T-cell (primary cell): ENCODE measurements at regions not wholly inside any gene's neighbourhood (a gene's known extent, or its start where the extent isn't known, plus 50 kb on each side); places are given as distances from the start of the nearest gene placed in this dataset.

Source experiments
- ATAC-seq, 4 experiments: fragments of 200-7000 bp in 3 of 4; fragments of 150-1000 bp in 1 of 4; cut with Tn5 transposase; replicated peaks in 1 of 4; 1 replicate in 3 of 4; 2 replicates in 1 of 4; pipeline ENCODE4 v1.10.0; 2021; ENCODE audit warnings: moderate library complexity in 3 of 4, mild to moderate bottlenecking in 2 of 4, moderate number of reproducible peaks in 1 of 4
- CTCF ChIA-PET, 2 donors: fragments of 300-600 bp; sonication (Branson Sonifier 250); formaldehyde crosslinking; loops; one replicate each; lab custom pipeline; 2022; ENCODE audit warnings: antibody characterized with exemption in 2 of 2; lab: Charles Lee
- POLR2A ChIA-PET, 2 donors: fragments of 300-600 bp; sonication (Branson Sonifier 250); formaldehyde crosslinking; loops; one replicate each; lab custom pipeline; 2022; ENCODE audit warnings: antibody characterized with exemption in 2 of 2; lab: Charles Lee
- DNase-seq, 35 experiments: peaks; one replicate each; pipeline versions ENCODE4 v3.0.0 to v3.0.0-alpha.2; 2013 to 2023
- H3K27ac ChIP-seq: one replicate; pipeline ENCODE4 v1.5.1; 2013; ENCODE audit warnings: low read length
- H3K27me3 ChIP-seq, 2 experiments: replicated peaks in 1 of 2; 1 replicate in 1 of 2; 2 replicates in 1 of 2; pipeline versions ENCODE4 v1.6.1 to v1.7.0; 2013; ENCODE audit warnings: low read length in 1 of 2, mixed read lengths in 1 of 2; ENCODE audit not compliant: control insufficient read depth in 2 of 2, insufficient read depth in 2 of 2; ENCODE audit errors: extremely low read depth in 1 of 2
- H3K36me3 ChIP-seq, 2 donors: 1 replicate in 1 of 2; 2 replicates in 1 of 2; pipeline versions ENCODE4 v1.6.1 to v1.7.0; 2013; ENCODE audit warnings: low read length in 1 of 2; ENCODE audit not compliant: control insufficient read depth in 2 of 2, insufficient read depth in 1 of 2; ENCODE audit errors: extremely low read depth in 1 of 2
- H3K4me1 ChIP-seq, 2 experiments: 1 replicate in 1 of 2; 2 replicates in 1 of 2; pipeline versions ENCODE4 v1.6.1 to v1.7.0; 2013; ENCODE audit warnings: low read length in 2 of 2, mixed read lengths in 1 of 2; ENCODE audit not compliant: insufficient read depth in 2 of 2, control insufficient read depth in 1 of 2; ENCODE audit errors: extremely low read depth in 1 of 2
- H3K4me3 ChIP-seq, 2 donors: 1 replicate in 1 of 2; 2 replicates in 1 of 2; pipeline versions ENCODE4 v1.5.1 to v1.7.0; 2013; ENCODE audit warnings: mild to moderate bottlenecking in 2 of 2, low read length in 1 of 2, moderate library complexity in 1 of 2; ENCODE audit not compliant: control insufficient read depth in 1 of 2; ENCODE audit errors: extremely low read depth in 1 of 2
- H3K9me3 ChIP-seq: 2 replicates; pipeline ENCODE4 v1.7.0; 2013
- H3K27ac Mint-ChIP-seq, 2 donors: one replicate each; pipeline ENCODE4 v1.8.0; 2020 to 2021; ENCODE audit warnings: mild to moderate bottlenecking in 2 of 2, mixed read lengths in 2 of 2
- H3K27me3 Mint-ChIP-seq, 2 donors: one replicate each; pipeline ENCODE4 v1.8.0; 2021 to 2022; ENCODE audit warnings: mixed read lengths in 2 of 2
- H3K36me3 Mint-ChIP-seq: one replicate; pipeline ENCODE4 v1.8.0; 2021; ENCODE audit warnings: mixed read lengths
- H3K4me1 Mint-ChIP-seq, 3 donors: one replicate each; pipeline ENCODE4 v1.8.0; 2020 to 2022; ENCODE audit warnings: mixed read lengths in 3 of 3, mild to moderate bottlenecking in 1 of 3
- H3K4me3 Mint-ChIP-seq, 3 donors: one replicate each; pipeline ENCODE4 v1.8.0; 2020 to 2022; ENCODE audit warnings: mild to moderate bottlenecking in 3 of 3, mixed read lengths in 3 of 3, moderate library complexity in 3 of 3
- H3K9me3 Mint-ChIP-seq, 3 donors: one replicate each; pipeline ENCODE4 v1.8.0; 2020 to 2022; ENCODE audit warnings: mixed read lengths in 3 of 3
- WGBS: methylation state at CpG from one replicate; pipeline ENCODE4 v1.1.5; 2013; ENCODE audit warnings: missing lambda C conversion rate; ENCODE audit not compliant: insufficient coverage; 5-methylcytosine and 5-hydroxymethylcytosine counted together

DNA sequence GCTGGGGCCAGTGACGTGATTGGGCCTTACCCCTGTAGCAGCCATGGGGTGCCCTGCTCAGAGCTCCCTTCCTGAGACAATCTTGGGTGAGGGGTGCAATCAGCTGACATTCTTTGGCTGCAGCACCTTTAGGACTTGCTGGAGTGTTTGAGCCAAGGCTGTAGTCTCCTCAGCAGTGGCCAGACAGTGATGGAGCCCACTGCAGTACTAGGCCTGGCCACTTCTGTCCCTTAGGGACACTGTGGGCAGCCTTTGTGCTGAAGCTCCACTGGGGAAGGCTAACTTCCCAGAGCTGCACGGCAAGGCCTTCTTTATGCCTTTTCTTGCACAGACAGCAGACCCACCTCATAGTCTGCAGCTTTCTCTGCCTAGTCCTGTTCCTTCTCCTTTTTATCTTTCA, 284.9 kb upstream of the IGF1R start:
- no peak for DNase-seq
- POLR2A ChIA-PET: no interaction called here
- ATAC-seq: no peak
- CTCF ChIA-PET: no interaction called here
- H3K27ac ChIP-seq: no peak overlapping the region
- no peak overlapping the region for H3K4me3 ChIP-seq
- 75% methylated on average over 2 of the region's 2 CpGs for WGBS
- peaks cover 0 to 6% of the 10 kb centered on the region in 2 experiments for H3K27me3 ChIP-seq
- H3K36me3 ChIP-seq: no peaks in the 10 kb centered on the region
- H3K9me3 Mint-ChIP-seq: no peaks in the 10 kb centered on the region
- no peak overlapping the region for H3K27ac Mint-ChIP-seq
- no peaks in the 10 kb centered on the region for H3K4me1 ChIP-seq
- H3K27me3 Mint-ChIP-seq: peaks cover 0 to 8% of the 10 kb centered on the region in 2 donors
- H3K36me3 Mint-ChIP-seq: no peaks in the 10 kb centered on the region
- no peaks in the 10 kb centered on the region for H3K9me3 ChIP-seq
- no peaks in the 10 kb centered on the region for H3K4me1 Mint-ChIP-seq
- H3K4me3 Mint-ChIP-seq: no peak overlapping the region

DNA sequence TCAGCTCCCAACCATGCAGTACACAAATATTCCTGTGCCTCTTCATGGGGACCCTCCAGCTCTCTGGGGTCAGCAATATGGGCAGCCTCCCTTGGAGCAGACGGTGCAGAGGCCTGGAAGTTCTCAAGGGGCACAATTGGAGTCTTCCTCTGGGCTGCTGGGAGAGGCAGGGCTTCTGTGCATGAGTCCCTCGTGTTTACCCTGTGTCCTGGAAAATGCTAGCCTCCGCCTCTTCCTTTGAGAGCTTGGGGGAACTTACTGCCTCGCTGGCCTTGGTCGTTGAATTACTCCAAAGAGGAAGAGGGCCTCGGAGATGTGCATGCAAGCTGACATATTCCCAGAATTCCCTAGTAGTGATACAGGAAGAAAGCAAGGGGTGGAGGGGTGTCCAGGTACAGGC, 284.4 kb upstream of the IGF1R start:
- ChIA-PET POLR2A (no interaction called here), CTCF (no interaction called here)
- WGBS: 37% methylated on average over 4 of the region's 6 CpGs

DNA sequence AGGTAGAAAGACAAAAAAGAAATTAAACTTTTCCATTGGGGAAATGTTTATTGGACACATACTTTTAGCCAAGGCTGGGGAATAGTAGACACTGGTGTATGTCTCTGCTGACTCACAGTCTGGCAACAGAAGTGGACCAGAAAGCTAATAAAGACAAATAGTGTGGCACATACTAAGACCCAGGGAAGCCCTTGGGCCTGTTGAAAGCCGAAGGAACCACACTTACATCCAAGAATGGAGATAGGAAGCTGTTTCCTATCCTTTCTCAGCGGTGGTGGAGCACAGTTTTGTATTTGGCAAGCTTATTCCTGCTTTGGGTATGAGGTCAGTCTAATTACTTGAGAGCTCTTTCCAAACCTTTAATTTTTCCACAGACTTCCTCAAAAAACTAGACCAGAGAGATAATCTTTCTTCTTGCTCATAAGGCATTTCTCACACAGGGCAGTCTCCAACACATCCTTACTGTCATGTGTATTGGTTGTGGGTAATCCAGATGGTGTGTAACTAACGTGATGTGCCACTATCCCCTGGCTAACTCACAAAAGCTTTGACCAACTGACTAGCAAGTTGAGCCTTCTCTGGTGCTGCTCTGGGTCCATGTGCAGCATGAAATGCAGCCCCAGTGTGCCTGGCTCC, 279.1 kb upstream of the IGF1R start:
- Histone ChIP-seq H3K36me3 (no peaks in the 10 kb centered on the region), H3K4me1 (no peaks in the 10 kb centered on the region), H3K27me3 (peaks cover 0 to 5% of the 10 kb centered on the region in 2 experiments), H3K9me3 (no peaks in the 10 kb centered on the region), H3K4me3 (no peak overlapping the region), H3K27ac (no peak overlapping the region)
- H3K36me3 Mint-ChIP-seq: no peaks in the 10 kb centered on the region
- ATAC-seq (no peak), DNase-seq (no peak)
- ChIA-PET CTCF (no interaction called here), POLR2A (interaction anchor here in 1 of 2 donors (0.5 kb wide), 1 partner anchor 1143 kb away, joined by 3 read pairs; no protein-coding TSS in a partner anchor)
- H3K27ac Mint-ChIP-seq: no peak overlapping the region
- H3K4me1 Mint-ChIP-seq: no peaks in the 10 kb centered on the region
- H3K4me3 Mint-ChIP-seq: no peak overlapping the region
- H3K9me3 Mint-ChIP-seq: no peaks in the 10 kb centered on the region
- WGBS: no CpG with 5 or more reads among the region's 3 CpGs
- peaks cover 7 to 12% of the 10 kb centered on the region in 2 donors for H3K27me3 Mint-ChIP-seq

More for the DNA sequence above, 284.4 kb upstream of the IGF1R start:
- Mint-ChIP-seq H3K9me3 (no peaks in the 10 kb centered on the region), H3K4me1 (no peaks in the 10 kb centered on the region), H3K27me3 (peaks cover 0 to 8% of the 10 kb centered on the region in 2 donors), H3K36me3 (no peaks in the 10 kb centered on the region), H3K27ac (no peak overlapping the region), H3K4me3 (no peak overlapping the region)
- ATAC-seq (no peak), DNase-seq (no peak)
- Histone ChIP-seq H3K27me3 (peaks cover 0 to 4% of the 10 kb centered on the region in 2 experiments), H3K4me1 (no peaks in the 10 kb centered on the region), H3K27ac (no peak overlapping the region), H3K36me3 (no peaks in the 10 kb centered on the region), H3K9me3 (no peaks in the 10 kb centered on the region), H3K4me3 (no peak overlapping the region)

DNA sequence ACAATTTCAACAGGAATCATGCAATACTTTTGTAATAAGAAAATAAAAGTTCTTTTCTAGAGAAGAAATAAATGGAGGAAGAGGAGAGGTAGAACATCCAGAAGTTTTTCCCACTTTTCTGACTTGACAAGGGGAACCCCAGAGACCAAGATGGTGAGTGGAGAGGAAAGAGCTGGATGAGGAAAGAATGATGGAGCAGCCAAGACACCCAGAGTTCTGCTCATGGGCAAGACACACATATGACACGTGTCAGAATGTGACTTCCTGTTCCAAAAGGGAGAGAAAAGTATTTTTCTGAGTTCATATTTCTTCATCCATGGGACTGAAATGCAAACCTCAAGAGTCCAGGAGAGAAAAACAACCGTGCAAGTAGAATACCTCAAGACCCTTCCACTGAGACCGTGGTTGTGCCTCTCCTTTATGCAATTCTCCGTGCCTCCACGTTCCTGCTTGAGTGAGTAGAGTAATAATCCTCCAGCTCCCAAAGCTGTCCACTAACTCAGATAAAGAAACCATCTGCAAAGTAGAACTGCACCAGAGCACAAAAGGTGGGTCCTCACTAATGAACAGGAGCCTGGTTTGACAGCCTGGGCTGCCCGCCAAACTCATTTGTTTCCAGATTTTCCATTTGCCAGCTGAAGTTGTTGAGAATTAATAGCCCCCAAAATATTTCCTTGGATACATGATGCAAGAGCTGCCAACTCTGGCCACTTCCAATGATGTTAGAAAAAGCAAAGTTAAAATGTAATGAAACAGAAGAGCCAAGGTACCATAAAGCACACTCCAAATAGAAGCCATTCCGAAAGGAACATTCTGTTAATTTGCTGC, 272.6 kb upstream of the IGF1R start:
- ATAC-seq (no peak), DNase-seq (no peak)
- no peaks in the 10 kb centered on the region for H3K9me3 ChIP-seq
- peaks cover 1 to 12% of the 10 kb centered on the region in 2 donors for H3K27me3 Mint-ChIP-seq
- no peaks in the 10 kb centered on the region for H3K36me3 ChIP-seq
- no peaks in the 10 kb centered on the region for H3K4me1 Mint-ChIP-seq
- CTCF ChIA-PET: interaction anchor here in 1 of 2 donors (0.5 kb wide), 1 partner anchor 145 kb away, joined by 3 read pairs; no protein-coding TSS in a partner anchor
- peaks cover 0 to 5% of the 10 kb centered on the region in 2 experiments for H3K27me3 ChIP-seq
- H3K4me3 Mint-ChIP-seq: no peak overlapping the region
- H3K27ac ChIP-seq: no peak overlapping the region
- POLR2A ChIA-PET: no interaction called here
- no peaks in the 10 kb centered on the region for H3K4me1 ChIP-seq
- H3K9me3 Mint-ChIP-seq: peaks cover 4 to 17% (median 9%) of the 10 kb centered on the region in 3 donors
- WGBS: no CpG with 5 or more reads among the region's 7 CpGs
- H3K36me3 Mint-ChIP-seq: no peaks in the 10 kb centered on the region
- no peak overlapping the region for H3K4me3 ChIP-seq
- no peak overlapping the region for H3K27ac Mint-ChIP-seq

DNA sequence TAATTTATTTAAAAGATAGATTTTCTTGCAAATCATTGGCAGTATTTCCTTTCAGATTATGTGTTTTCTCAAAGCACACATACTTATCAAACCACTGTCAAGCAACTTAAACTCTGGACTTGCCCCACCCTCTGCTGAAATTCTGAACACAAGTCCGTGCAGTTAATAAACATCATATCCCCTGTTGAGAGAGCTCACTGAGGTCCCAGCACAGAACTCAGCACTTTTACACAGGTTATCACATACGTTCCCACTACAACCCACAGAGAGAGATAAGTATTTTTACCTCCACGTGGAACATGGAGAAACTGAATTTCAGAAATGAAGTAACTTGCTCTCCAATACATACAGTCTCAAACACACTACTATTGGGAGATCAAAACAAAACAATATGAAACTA, 267.6 kb upstream of the IGF1R start:
- H3K4me3 ChIP-seq: no peak overlapping the region
- peaks cover 2 to 4% of the 10 kb centered on the region in 2 experiments for H3K27me3 ChIP-seq
- H3K4me1 ChIP-seq: no peaks in the 10 kb centered on the region
- H3K9me3 Mint-ChIP-seq: peaks cover 4 to 17% (median 9%) of the 10 kb centered on the region in 3 donors
- H3K27ac Mint-ChIP-seq: no peak overlapping the region
- no peak overlapping the region for H3K4me3 Mint-ChIP-seq
- POLR2A ChIA-PET: no interaction called here
- DNase-seq (no peak), ATAC-seq (no peak)
- no peaks in the 10 kb centered on the region for H3K36me3 Mint-ChIP-seq
- peaks cover 0 to 13% of the 10 kb centered on the region in 2 donors for H3K27me3 Mint-ChIP-seq
- CTCF ChIA-PET: no interaction called here
- WGBS: 56% methylated on average over 1 of the region's 3 CpGs
- no peaks in the 10 kb centered on the region for H3K9me3 ChIP-seq
- H3K4me1 Mint-ChIP-seq: no peaks in the 10 kb centered on the region
- no peaks in the 10 kb centered on the region for H3K36me3 ChIP-seq
- no peak overlapping the region for H3K27ac ChIP-seq

DNA sequence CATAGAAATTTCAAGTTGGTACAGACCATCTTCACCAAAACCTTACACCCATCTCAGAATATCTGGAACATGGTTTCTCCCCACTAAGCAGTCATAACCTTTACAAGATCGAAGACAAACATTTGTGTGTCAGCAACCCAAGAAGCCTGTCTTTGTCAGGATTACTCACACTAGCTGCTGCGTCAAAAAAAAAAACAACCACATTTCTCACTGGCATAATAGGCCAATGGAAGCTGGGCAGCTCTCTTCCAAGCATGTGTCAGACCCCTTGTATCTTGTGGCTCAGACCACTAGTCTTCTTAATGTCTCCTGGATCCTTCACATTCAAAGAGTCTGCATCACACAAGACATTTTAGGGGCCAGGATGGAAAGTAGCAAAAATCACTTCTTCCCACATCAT, 266.9 kb upstream of the IGF1R start:
- ATAC-seq (no peak), DNase-seq (no peak)
- WGBS: 90% methylated on average over 2 of the region's 2 CpGs
- H3K4me1 Mint-ChIP-seq: no peaks in the 10 kb centered on the region
- Histone ChIP-seq H3K27me3 (peaks cover 2 to 4% of the 10 kb centered on the region in 2 experiments), H3K36me3 (no peaks in the 10 kb centered on the region), H3K4me1 (no peaks in the 10 kb centered on the region), H3K27ac (no peak overlapping the region), H3K9me3 (no peaks in the 10 kb centered on the region), H3K4me3 (no peak overlapping the region)
- POLR2A ChIA-PET: no interaction called here
- peaks cover 1 to 14% of the 10 kb centered on the region in 2 donors for H3K27me3 Mint-ChIP-seq
- peaks cover 4 to 17% (median 9%) of the 10 kb centered on the region in 3 donors for H3K9me3 Mint-ChIP-seq
- CTCF ChIA-PET: interaction anchor here in 1 of 2 donors (0.6 kb wide), 1 partner anchor 69 kb away, joined by 3 read pairs; no protein-coding TSS in a partner anchor
- H3K27ac Mint-ChIP-seq: no peak overlapping the region
- H3K4me3 Mint-ChIP-seq: no peak overlapping the region
- no peaks in the 10 kb centered on the region for H3K36me3 Mint-ChIP-seq
